Mesenchymal stem cell (in vitro differentiated cells and primary cell): ENCODE measurements at regions not wholly inside any gene's neighbourhood (a gene's known extent, or its start where the extent isn't known, plus 50 kb on each side); places are given as distances from the start of the nearest gene placed in this dataset.

Source experiments
- DNase-seq: peaks from one replicate; pipeline ENCODE4 v3.0.0-alpha.2; 2013
- H2AFZ ChIP-seq: one replicate; pipeline ENCODE4 v1.6.1; 2013; ENCODE audit warnings: low read depth, mild to moderate bottlenecking, control low read depth, inconsistent platforms, low read length, moderate library complexity
- H2AK5ac ChIP-seq: 2 replicates; pipeline ENCODE4 v1.6.1; 2013; ENCODE audit warnings: low read length, moderate library complexity, mild to moderate bottlenecking, inconsistent platforms; ENCODE audit not compliant: severe bottlenecking
- H2BK120ac ChIP-seq: one replicate; pipeline ENCODE4 v1.6.1; 2013; ENCODE audit warnings: low read depth, mild to moderate bottlenecking, inconsistent platforms, low read length, moderate library complexity
- H2BK12ac ChIP-seq, 2 experiments: one replicate each; pipeline ENCODE4 v1.6.1; 2013; ENCODE audit warnings: inconsistent platforms in 2 of 2, low read length in 2 of 2, mild to moderate bottlenecking in 2 of 2, moderate library complexity in 2 of 2, control low read depth in 1 of 2
- H2BK15ac ChIP-seq: one replicate; pipeline ENCODE4 v1.6.1; 2013; ENCODE audit warnings: mild to moderate bottlenecking, low read depth, inconsistent platforms; ENCODE audit not compliant: poor library complexity, severe bottlenecking
- H2BK5ac ChIP-seq: 2 replicates; pipeline ENCODE4 v1.6.1; 2013; ENCODE audit warnings: low read depth, mild to moderate bottlenecking, low read length, control low read depth, inconsistent platforms; ENCODE audit not compliant: poor library complexity, severe bottlenecking
- H3K14ac ChIP-seq, 2 experiments: one replicate each; pipeline ENCODE4 v1.6.1; 2013; ENCODE audit warnings: inconsistent platforms in 2 of 2, low read length in 2 of 2, control low read depth in 1 of 2, mild to moderate bottlenecking in 1 of 2, moderate library complexity in 1 of 2
- H3K18ac ChIP-seq, 2 experiments: one replicate each; pipeline ENCODE4 v1.6.1; 2013; ENCODE audit warnings: inconsistent platforms in 2 of 2, low read length in 2 of 2, control low read depth in 1 of 2, low read depth in 1 of 2, mild to moderate bottlenecking in 1 of 2
- H3K23ac ChIP-seq, 2 experiments: one replicate each; pipeline ENCODE4 v1.6.1; 2013; ENCODE audit warnings: inconsistent platforms in 2 of 2, low read length in 2 of 2, mild to moderate bottlenecking in 2 of 2, moderate library complexity in 2 of 2, control low read depth in 1 of 2
- H3K27ac ChIP-seq: 2 replicates; pipeline ENCODE4 v1.5.1; 2013; ENCODE audit warnings: mild to moderate bottlenecking, moderate library complexity, low read length, control low read depth, inconsistent platforms; ENCODE audit not compliant: poor library complexity, severe bottlenecking
- H3K27me3 ChIP-seq, 2 experiments: 2 replicates each; pipeline versions ENCODE4 v1.6.1 to v1.7.0; 2013; ENCODE audit warnings: low read length in 2 of 2, mild to moderate bottlenecking in 2 of 2, moderate library complexity in 2 of 2, control low read depth in 1 of 2, inconsistent platforms in 1 of 2; ENCODE audit not compliant: control insufficient read depth in 1 of 2, insufficient read depth in 1 of 2
- H3K36me3 ChIP-seq, 2 experiments: 2 replicates each; pipeline versions ENCODE4 v1.6.1 to v1.7.0; 2013; ENCODE audit warnings: low read length in 2 of 2, control low read depth in 1 of 2, inconsistent platforms in 1 of 2, low read depth in 1 of 2, mild to moderate bottlenecking in 1 of 2; ENCODE audit not compliant: insufficient read depth in 2 of 2, control insufficient read depth in 1 of 2
- H3K4ac ChIP-seq, 2 experiments: one replicate each; pipeline ENCODE4 v1.6.1; 2013; ENCODE audit warnings: inconsistent platforms in 2 of 2, low read length in 2 of 2, mild to moderate bottlenecking in 2 of 2, moderate library complexity in 2 of 2, control low read depth in 1 of 2, low read depth in 1 of 2
- H3K4me1 ChIP-seq: 2 replicates; pipeline ENCODE4 v1.6.1; 2013; ENCODE audit warnings: low read depth, low read length, control low read depth; ENCODE audit not compliant: control insufficient read depth, insufficient read depth
- H3K4me2 ChIP-seq: 2 replicates; pipeline ENCODE4 v1.6.1; 2013; ENCODE audit warnings: low read length, mild to moderate bottlenecking, inconsistent platforms; ENCODE audit not compliant: poor library complexity, severe bottlenecking
- H3K4me3 ChIP-seq, 2 experiments: 2 replicates each; pipeline versions ENCODE4 v1.5.1 to v1.7.0; 2013; ENCODE audit warnings: low read length in 2 of 2, mild to moderate bottlenecking in 2 of 2, control low read depth in 1 of 2, low read depth in 1 of 2; ENCODE audit not compliant: insufficient read depth in 1 of 2
- H3K79me1 ChIP-seq: replicated peaks from 2 replicates; pipeline ENCODE4 v1.6.1; 2013; ENCODE audit warnings: mild to moderate bottlenecking, control low read depth, low read length, inconsistent platforms; ENCODE audit not compliant: poor library complexity, severe bottlenecking
- H3K9ac ChIP-seq: 2 replicates; pipeline ENCODE4 v1.7.0; 2013; ENCODE audit warnings: mild to moderate bottlenecking, low read length, moderate library complexity
- H3K9me3 ChIP-seq: 2 replicates; pipeline ENCODE4 v1.7.0; 2013; ENCODE audit warnings: mild to moderate bottlenecking, low read length; ENCODE audit not compliant: control insufficient read depth
- H4K8ac ChIP-seq: one replicate; pipeline ENCODE4 v1.6.1; 2013; ENCODE audit warnings: inconsistent platforms, mild to moderate bottlenecking, low read length, moderate library complexity
- H4K91ac ChIP-seq: one replicate; pipeline ENCODE4 v1.6.1; 2013; ENCODE audit warnings: mild to moderate bottlenecking, low read length, inconsistent platforms
- WGBS: methylation state at CpG from one replicate; pipeline ENCODE4 v1.1.7; 2013; ENCODE audit warnings: mixed read lengths; 5-methylcytosine and 5-hydroxymethylcytosine counted together

DNA sequence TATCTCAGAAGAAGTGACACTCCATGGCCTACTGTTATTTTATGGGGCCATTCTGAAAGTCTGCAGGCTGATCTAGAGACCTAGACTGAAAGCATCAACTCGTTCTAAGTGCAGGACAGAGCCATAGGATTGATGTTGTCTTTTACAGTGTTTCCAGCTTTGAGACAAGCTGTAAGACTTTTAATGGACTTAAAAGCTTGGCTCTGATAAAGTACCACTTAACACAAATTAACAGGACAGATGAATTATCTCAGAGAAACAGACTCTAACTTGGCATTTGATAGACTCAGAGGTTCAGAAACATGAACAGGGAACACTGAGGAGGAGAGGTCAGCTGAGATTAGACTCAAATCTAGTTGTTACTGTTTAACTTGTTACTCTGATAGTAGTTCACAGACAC, 203.2 kb downstream of the TLR4 start:
- Histone ChIP-seq H2BK12ac (no peak overlapping the region), H2BK120ac (no peak overlapping the region), H2AK5ac (no peak overlapping the region), H4K8ac (no peak overlapping the region), H3K4ac (no peak overlapping the region), H3K27ac (no peak overlapping the region), H3K36me3 (no peaks in the 10 kb centered on the region), H4K91ac (no peak overlapping the region), H3K18ac (no peak overlapping the region), H3K23ac (no peak overlapping the region), H2BK5ac (no peak overlapping the region), H3K27me3 (no peaks in the 10 kb centered on the region), H3K4me2 (no peak overlapping the region), H2AFZ (no peak overlapping the region), H3K9me3 (peaks cover 51% of the 10 kb centered on the region), H3K79me1 (no peaks in the 10 kb centered on the region), H3K4me3 (no peak overlapping the region), H2BK15ac (no peak overlapping the region), H3K4me1 (no peaks in the 10 kb centered on the region), H3K14ac (no peak overlapping the region), H3K9ac (no peak overlapping the region)
- no peak for DNase-seq
- 29% methylated on average over 1 of the region's 1 CpG for WGBS

DNA sequence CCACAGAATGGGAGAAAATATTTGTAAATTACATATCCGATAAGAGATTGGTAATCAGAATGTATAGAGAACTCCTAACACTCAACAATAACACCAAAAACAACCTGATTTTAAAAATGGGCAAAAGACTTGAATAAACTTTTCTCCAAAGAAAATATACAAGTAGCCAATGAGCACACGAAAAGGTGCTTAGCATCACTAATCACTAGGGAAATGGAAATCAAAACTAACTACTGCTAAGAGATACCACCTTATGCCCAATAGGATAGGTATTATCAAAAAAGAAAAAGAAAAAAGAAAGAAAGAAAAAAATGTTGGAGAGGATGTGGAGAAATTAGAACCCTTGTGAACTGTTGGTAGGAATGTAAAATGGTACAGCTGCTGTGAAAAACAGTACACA, 212.1 kb downstream of the TLR4 start:
- no peak overlapping the region for H3K4me3 ChIP-seq
- H3K36me3 ChIP-seq, result no peaks in the 10 kb centered on the region
- H3K27me3 ChIP-seq, result no peaks in the 10 kb centered on the region
- no peaks in the 10 kb centered on the region for H3K4me1 ChIP-seq
- H3K9me3 ChIP-seq, result peaks cover 17% of the 10 kb centered on the region
- H4K8ac ChIP-seq, result no peak overlapping the region
- no peak overlapping the region for H2AFZ ChIP-seq
- no peak overlapping the region for H3K18ac ChIP-seq
- H4K91ac ChIP-seq, result no peak overlapping the region
- no peak overlapping the region for H3K23ac ChIP-seq
- no peak overlapping the region for H3K14ac ChIP-seq
- H3K4me2 ChIP-seq, result no peak overlapping the region
- no peak overlapping the region for H3K27ac ChIP-seq
- H2BK12ac ChIP-seq, result no peak overlapping the region
- H3K4ac ChIP-seq, result no peak overlapping the region
- no peaks in the 10 kb centered on the region for H3K79me1 ChIP-seq
- WGBS, result 100% methylated on average over 1 of the region's 2 CpGs
- no peak overlapping the region for H2BK120ac ChIP-seq
- DNase-seq, result no peak
- no peak overlapping the region for H2AK5ac ChIP-seq
- H2BK15ac ChIP-seq, result no peak overlapping the region
- no peak overlapping the region for H2BK5ac ChIP-seq
- no peak overlapping the region for H3K9ac ChIP-seq

DNA sequence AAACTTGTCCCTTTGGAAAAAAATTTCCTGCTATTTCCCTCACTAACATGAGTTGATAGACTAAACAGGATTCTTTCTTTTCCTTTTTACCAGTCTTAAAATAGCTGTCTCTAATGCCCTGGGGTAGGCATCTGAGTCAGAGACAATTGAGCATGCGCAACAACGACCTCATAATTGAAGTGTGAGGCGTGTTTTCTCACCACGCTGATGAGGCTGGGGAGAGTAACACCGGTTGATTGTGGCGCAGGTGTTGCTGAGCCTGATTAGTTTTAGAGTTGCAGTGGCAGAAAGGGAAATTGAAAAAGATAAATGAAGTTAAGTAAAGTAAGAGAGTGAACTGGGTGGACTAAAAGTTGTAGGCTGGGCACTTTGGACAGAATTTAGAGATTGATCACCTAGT, 213.7 kb downstream of the TLR4 start:
- Histone ChIP-seq H3K14ac (no peak overlapping the region), H2BK12ac (no peak overlapping the region), H2AFZ (no peak overlapping the region), H2AK5ac (no peak overlapping the region), H3K18ac (no peak overlapping the region), H3K4me1 (no peaks in the 10 kb centered on the region), H3K4me2 (no peak overlapping the region), H3K23ac (no peak overlapping the region), H4K8ac (no peak overlapping the region), H2BK15ac (no peak overlapping the region), H4K91ac (no peak overlapping the region), H3K4me3 (no peak overlapping the region), H3K27ac (no peak overlapping the region), H2BK5ac (no peak overlapping the region), H3K79me1 (no peaks in the 10 kb centered on the region), H3K36me3 (no peaks in the 10 kb centered on the region), H3K9me3 (peaks cover 2% of the 10 kb centered on the region), H3K27me3 (no peaks in the 10 kb centered on the region), H3K4ac (no peak overlapping the region), H2BK120ac (no peak overlapping the region), H3K9ac (no peak overlapping the region)
- 55% methylated on average over 6 of the region's 6 CpGs for WGBS
- DNase-seq, result no peak

DNA sequence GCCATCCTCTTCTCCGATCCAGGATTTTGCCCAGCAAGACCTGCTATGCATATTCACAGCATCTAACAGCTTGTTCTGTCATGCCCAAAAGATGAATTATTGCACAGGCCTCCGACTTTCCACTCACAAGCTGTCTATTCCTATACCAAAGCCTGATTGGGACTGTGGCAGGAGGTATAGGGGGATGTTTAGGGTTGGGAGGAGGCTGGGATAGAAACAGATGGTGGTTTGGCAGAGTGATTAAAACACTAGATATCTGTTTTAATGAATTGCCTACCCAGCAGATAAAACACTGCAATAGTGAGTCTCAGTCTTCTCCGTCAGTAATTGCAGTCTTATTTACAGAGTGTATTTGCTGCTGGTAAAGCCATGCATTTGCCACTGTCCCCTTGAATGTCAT, 215.3 kb downstream of the TLR4 start:
- no peaks in the 10 kb centered on the region for H3K79me1 ChIP-seq
- H2BK15ac ChIP-seq, result no peak overlapping the region
- no peak overlapping the region for H4K91ac ChIP-seq
- H3K14ac ChIP-seq, result no peak overlapping the region
- H2AK5ac ChIP-seq, result no peak overlapping the region
- no peaks in the 10 kb centered on the region for H3K4me1 ChIP-seq
- no peak overlapping the region for H4K8ac ChIP-seq
- no peak overlapping the region for H2BK120ac ChIP-seq
- no peaks in the 10 kb centered on the region for H3K27me3 ChIP-seq
- H3K4me3 ChIP-seq, result no peak overlapping the region
- no peak overlapping the region for H3K18ac ChIP-seq
- H3K4me2 ChIP-seq, result no peak overlapping the region
- H3K4ac ChIP-seq, result no peak overlapping the region
- no peak for DNase-seq
- H2AFZ ChIP-seq, result no peak overlapping the region
- 97% methylated on average over 2 of the region's 3 CpGs for WGBS
- H3K27ac ChIP-seq, result no peak overlapping the region
- no peak overlapping the region for H3K23ac ChIP-seq
- H2BK5ac ChIP-seq, result no peak overlapping the region
- no peaks in the 10 kb centered on the region for H3K36me3 ChIP-seq
- H2BK12ac ChIP-seq, result no peak overlapping the region
- no peaks in the 10 kb centered on the region for H3K9me3 ChIP-seq
- H3K9ac ChIP-seq, result no peak overlapping the region
